ENCODE measurements at regions not wholly inside any gene's neighbourhood (a gene's known extent, or its start where the extent isn't known, plus 50 kb on each side); places are given as distances from the start of the nearest gene placed in this dataset.

DNA sequence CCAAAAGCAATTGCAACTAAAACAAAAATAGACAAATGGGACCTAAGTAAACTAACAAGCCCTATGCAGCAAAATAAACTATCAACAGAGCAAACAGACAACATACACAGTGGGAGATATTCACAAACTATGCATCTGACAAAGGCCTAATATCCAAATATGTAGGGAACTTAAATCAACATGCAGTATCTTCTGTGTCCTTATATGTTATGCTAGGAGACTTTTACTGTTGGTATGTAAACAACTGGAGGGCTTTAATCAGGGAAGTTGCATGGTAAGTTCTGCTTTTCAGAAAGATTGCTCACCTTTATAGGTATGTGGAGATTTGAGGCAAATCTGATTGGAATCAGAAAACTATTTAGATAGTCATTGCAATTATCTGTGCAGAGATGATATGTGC lies 461.2 kb upstream of the RIOK2 start:
- ATAC-seq (ENCODE audit: low read depth), result no peak
- Mint-ChIP-seq H3K27ac (no peak overlapping the region), H3K4me1 (no peaks in the 10 kb centered on the region), H3K4me3 (no peak overlapping the region), H3K9me3 (ENCODE audit: insufficient read depth) (peaks cover 6% of the 10 kb centered on the region), H3K27me3 (no peaks in the 10 kb centered on the region)
- Histone ChIP-seq H3K9ac (ENCODE audit: low read length) (no peak overlapping the region), H3K4me1 (ENCODE audit: control insufficient read depth in 2 of 2, insufficient read depth in 2 of 2, low read length in 2 of 2) (no peaks in the 10 kb centered on the region), H3K9me3 (ENCODE audit: control extremely low read depth in 1 of 3, control insufficient read depth in 2 of 3, insufficient read depth in 1 of 3, low read length in 2 of 3) (peaks cover 0 to 2% (median 2%) of the 10 kb centered on the region in 3 donors), H4K20me1 (ENCODE audit: control insufficient read depth, insufficient read depth, low read length, poor library complexity, severe bottlenecking) (no peaks in the 10 kb centered on the region), H3K27ac (ENCODE audit: low read length in 2 of 2) (no peak overlapping the region), H3K36me3 (replicated peaks in 1 of 2; ENCODE audit: control extremely low read depth in 1 of 2, control insufficient read depth in 1 of 2, extremely low read depth in 1 of 2, insufficient read depth in 2 of 2, low read length in 1 of 2) (no peaks in the 10 kb centered on the region), H3K79me2 (ENCODE audit: control insufficient read depth, insufficient read depth, low read length) (no peaks in the 10 kb centered on the region), H3K27me3 (replicated peaks in 1 of 4; ENCODE audit: control extremely low read depth in 1 of 4, control insufficient read depth in 3 of 4, insufficient read depth in 4 of 4, low read length in 3 of 4) (no peaks in the 10 kb centered on the region), H3K4me2 (replicated peaks; ENCODE audit: low read depth, low read length, poor library complexity, severe bottlenecking) (no peak overlapping the region), H2AFZ (ENCODE audit: insufficient read depth, low read depth, low read length, poor library complexity, severe bottlenecking) (no peak overlapping the region), H3K4me3 (ENCODE audit: control extremely low read depth in 1 of 5, extremely low read depth in 1 of 5, insufficient read depth in 1 of 5, low read depth in 2 of 5, low read length in 4 of 5) (no peak overlapping the region)
- TF ChIP-seq, protein P1, sequence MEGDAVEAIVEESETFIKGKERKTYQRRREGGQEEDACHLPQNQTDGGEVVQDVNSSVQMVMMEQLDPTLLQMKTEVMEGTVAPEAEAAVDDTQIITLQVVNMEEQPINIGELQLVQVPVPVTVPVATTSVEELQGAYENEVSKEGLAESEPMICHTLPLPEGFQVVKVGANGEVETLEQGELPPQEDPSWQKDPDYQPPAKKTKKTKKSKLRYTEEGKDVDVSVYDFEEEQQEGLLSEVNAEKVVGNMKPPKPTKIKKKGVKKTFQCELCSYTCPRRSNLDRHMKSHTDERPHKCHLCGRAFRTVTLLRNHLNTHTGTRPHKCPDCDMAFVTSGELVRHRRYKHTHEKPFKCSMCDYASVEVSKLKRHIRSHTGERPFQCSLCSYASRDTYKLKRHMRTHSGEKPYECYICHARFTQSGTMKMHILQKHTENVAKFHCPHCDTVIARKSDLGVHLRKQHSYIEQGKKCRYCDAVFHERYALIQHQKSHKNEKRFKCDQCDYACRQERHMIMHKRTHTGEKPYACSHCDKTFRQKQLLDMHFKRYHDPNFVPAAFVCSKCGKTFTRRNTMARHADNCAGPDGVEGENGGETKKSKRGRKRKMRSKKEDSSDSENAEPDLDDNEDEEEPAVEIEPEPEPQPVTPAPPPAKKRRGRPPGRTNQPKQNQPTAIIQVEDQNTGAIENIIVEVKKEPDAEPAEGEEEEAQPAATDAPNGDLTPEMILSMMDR (IDR thresholded peaks at IDR 0.05), result no peak
- TF ChIP-seq EZH2 (IDR thresholded peaks at IDR 0.05; ENCODE audit: borderline replicate concordance, insufficient read depth, low read depth, low read length, poor library complexity, severe bottlenecking), result no peak
- POLR2A ChIA-PET, result no interaction called here
- CTCF ChIA-PET, result no interaction called here
- DNase-seq, result no peak
- intact Hi-C loops (cut with micrococcal nuclease), result no loop called here

DNA sequence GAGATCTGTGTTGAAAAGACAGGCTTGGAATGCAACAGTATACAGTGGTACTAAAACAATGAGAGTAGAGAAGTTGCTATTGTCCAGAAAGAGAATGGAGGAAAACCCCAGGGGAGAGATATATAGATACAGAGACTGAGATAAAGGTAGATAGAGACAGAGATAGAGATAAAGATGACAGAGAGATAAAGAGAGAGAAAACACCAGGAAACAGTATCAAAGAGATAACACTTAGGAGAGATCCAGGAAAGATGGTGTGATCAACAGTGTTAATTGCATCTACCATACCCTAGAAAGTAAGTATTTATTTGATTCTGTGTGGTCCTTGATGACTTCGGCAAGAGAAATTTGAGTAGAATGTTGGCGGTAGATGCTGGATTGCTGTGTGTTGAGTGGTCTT lies 461.8 kb upstream of the RIOK2 start:
- H4K20me1 ChIP-seq (ENCODE audit: control insufficient read depth, insufficient read depth, low read length, poor library complexity, severe bottlenecking), result no peaks in the 10 kb centered on the region
- H3K79me2 ChIP-seq (ENCODE audit: control insufficient read depth, insufficient read depth, low read length), result no peaks in the 10 kb centered on the region
- H3K4me1 ChIP-seq (ENCODE audit: control insufficient read depth in 2 of 2, insufficient read depth in 2 of 2, low read length in 2 of 2), result no peaks in the 10 kb centered on the region
- ChIA-PET POLR2A (no interaction called here), CTCF (no interaction called here)
- intact Hi-C loops (cut with micrococcal nuclease), result no loop called here
- Mint-ChIP-seq H3K4me3 (no peak overlapping the region), H3K27ac (no peak overlapping the region), H3K27me3 (no peaks in the 10 kb centered on the region), H3K4me1 (no peaks in the 10 kb centered on the region), H3K9me3 (ENCODE audit: insufficient read depth) (peaks cover 6% of the 10 kb centered on the region)
- peaks cover 0 to 2% (median 2%) of the 10 kb centered on the region in 3 donors for H3K9me3 ChIP-seq (ENCODE audit: control extremely low read depth in 1 of 3, control insufficient read depth in 2 of 3, insufficient read depth in 1 of 3, low read length in 2 of 3)
- DNase-seq (no peak), ATAC-seq (ENCODE audit: low read depth) (no peak)
- H3K36me3 ChIP-seq (replicated peaks in 1 of 2; ENCODE audit: control extremely low read depth in 1 of 2, control insufficient read depth in 1 of 2, extremely low read depth in 1 of 2, insufficient read depth in 2 of 2, low read length in 1 of 2), result no peaks in the 10 kb centered on the region
- H3K27me3 ChIP-seq (replicated peaks in 1 of 4; ENCODE audit: control extremely low read depth in 1 of 4, control insufficient read depth in 3 of 4, insufficient read depth in 4 of 4, low read length in 3 of 4), result no peaks in the 10 kb centered on the region
- H3K27ac ChIP-seq (ENCODE audit: low read length in 2 of 2), result no peak overlapping the region
- no peak overlapping the region for H3K4me3 ChIP-seq (ENCODE audit: control extremely low read depth in 1 of 5, extremely low read depth in 1 of 5, insufficient read depth in 1 of 5, low read depth in 2 of 5, low read length in 4 of 5)
- WGBS (ENCODE audit: insufficient coverage), result no CpG with 5 or more reads among the region's 2 CpGs
- H2AFZ ChIP-seq (ENCODE audit: insufficient read depth, low read depth, low read length, poor library complexity, severe bottlenecking), result no peak overlapping the region
- H3K9ac ChIP-seq (ENCODE audit: low read length), result no peak overlapping the region
- no peak overlapping the region for H3K4me2 ChIP-seq (replicated peaks; ENCODE audit: low read depth, low read length, poor library complexity, severe bottlenecking)
- TF ChIP-seq, protein P1 (IDR thresholded peaks at IDR 0.05), result no peak
- no peak for TF ChIP-seq EZH2 (IDR thresholded peaks at IDR 0.05; ENCODE audit: borderline replicate concordance, insufficient read depth, low read depth, low read length, poor library complexity, severe bottlenecking)
